Stomach (tissue), 8 donors: ENCODE measurements at regions not wholly inside any gene's neighbourhood (a gene's known extent, or its start where the extent isn't known, plus 50 kb on each side); places are given as distances from the start of the nearest gene placed in this dataset.

Source experiments
- DNase-seq, 2 donors: peaks; one replicate each; pipeline versions ENCODE4 v3.0.0 to v3.0.0-alpha.2; 2013 to 2019
- H3K27ac ChIP-seq, 5 donors: fragments of 200-600 bp in 4 of 5; sonication (generic) in 4 of 5; one replicate each; pipeline ENCODE4 v1.5.1; 2013 to 2019; ENCODE audit warnings: mild to moderate bottlenecking in 1 of 5, moderate library complexity in 1 of 5
- H3K27me3 ChIP-seq, 3 donors: fragments of 200-600 bp; sonication (generic); one replicate each; pipeline ENCODE4 v1.5.1; 2017 to 2019; ENCODE audit warnings: mixed run types in 1 of 3
- H3K36me3 ChIP-seq, 4 donors: fragments of 200-600 bp; sonication (generic); 1 replicate in 3 of 4; 2 replicates in 1 of 4; pipeline ENCODE4 v1.5.1; 2016 to 2019
- H3K4me1 ChIP-seq, 4 donors: fragments of 200-600 bp; sonication (generic); one replicate each; pipeline ENCODE4 v1.5.1; 2016 to 2019
- H3K4me3 ChIP-seq, 4 donors: fragments of 200-600 bp; sonication (generic) in 3 of 4; one replicate each; pipeline ENCODE4 v1.5.1; 2016 to 2019; ENCODE audit warnings: mild to moderate bottlenecking in 1 of 4
- H3K9me3 ChIP-seq, 4 donors: fragments of 200-600 bp; sonication (generic); one replicate each; pipeline ENCODE4 v1.5.1; 2016 to 2019
- CTCF ChIP-seq, 7 experiments: fragments of 450-650 bp in 4 of 7; fragments of 200-600 bp in 3 of 7; sonication (generic) in 3 of 7; IDR thresholded peaks; one replicate each; pipeline ENCODE4 v1.5.1; 2016 to 2019; ENCODE audit warnings: antibody characterized with exemption in 7 of 7, control low read depth in 2 of 7, mild to moderate bottlenecking in 1 of 7
- EP300 ChIP-seq: sonication (generic); formaldehyde crosslinking; IDR thresholded peaks from one replicate; pipeline ENCODE4 v1.6.1; 2017; ENCODE audit warnings: antibody characterized with exemption
- POLR2A ChIP-seq, 4 donors: fragments of 450-650 bp; IDR thresholded peaks; one replicate each; pipeline ENCODE4 v1.6.1; 2016; ENCODE audit warnings: antibody characterized with exemption in 4 of 4, control low read depth in 2 of 4, mild to moderate bottlenecking in 1 of 4, moderate library complexity in 1 of 4
- POLR2AphosphoS5 ChIP-seq, 3 donors: sonication (generic); formaldehyde crosslinking; IDR thresholded peaks; one replicate each; pipeline ENCODE4 v1.6.1; 2016; ENCODE audit warnings: antibody characterized with exemption in 3 of 3
- WGBS, 5 donors: extraction: QIAGEN DNeasy Blood & Tissue Kit in 3 of 5; methylation state at CpG; one replicate each; pipeline versions ENCODE4 v1.1.5 to v1.1.7; 2013 to 2018; 5-methylcytosine and 5-hydroxymethylcytosine counted together
- intact Hi-C: fragments of 100-400 bp; cut with DNase I; formaldehyde crosslinking; loops from one replicate; pipeline ENCODE4 v1.15.1; 2023; ENCODE audit warnings: low total_unique reads
- donor health status: healthy with polysubstance abuse.
- donor health status: Bipolar disorder and iron deficiency.
- donor health status: healthy.

DNA sequence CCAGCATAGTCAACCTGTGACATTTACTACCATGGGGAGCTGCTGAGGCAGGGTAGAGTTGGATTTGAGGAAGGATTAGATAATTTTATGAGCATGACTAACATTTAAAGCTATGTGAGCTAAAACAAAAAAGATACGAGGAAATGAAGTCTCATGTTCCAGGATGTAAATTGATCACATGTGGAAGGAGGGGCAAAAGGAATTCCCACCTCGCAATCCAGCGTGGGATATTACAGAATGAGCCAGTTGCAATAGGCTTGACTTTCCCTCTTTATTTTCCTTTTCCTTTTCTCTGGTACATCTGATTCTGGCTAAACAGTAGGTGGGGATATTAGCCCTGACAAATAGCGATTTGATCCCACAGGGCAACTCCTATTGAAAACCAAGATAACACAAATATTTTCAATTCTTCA, 214.9 kb upstream of the HMGA2 start:
- 65 to 84% (median 72%) methylated on average over 4 of the region's 4 CpGs for WGBS, 5 donors
- intact Hi-C loops, result no loop called here

DNA sequence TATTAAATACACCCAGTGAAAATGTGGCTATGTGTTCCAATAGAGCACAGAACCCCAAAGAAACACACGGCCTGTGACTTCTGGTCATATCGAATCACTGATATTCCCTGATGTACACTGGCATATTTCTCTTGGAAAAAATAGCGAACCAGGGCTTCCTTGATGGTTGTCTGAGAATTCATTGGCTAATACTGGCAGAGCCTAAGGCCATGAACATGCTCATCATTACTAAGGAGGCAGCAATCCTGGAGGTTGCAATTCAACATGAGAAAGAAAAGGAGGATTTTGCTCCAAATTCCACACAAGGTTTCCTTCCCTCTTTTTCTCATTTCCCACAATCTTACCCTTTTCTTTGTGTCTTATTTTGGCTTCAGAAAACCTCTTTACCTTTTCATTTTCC, 212.9 kb upstream of the HMGA2 start:
- Histone ChIP-seq H3K27ac (no peak overlapping the region), H3K4me3 (no peak overlapping the region), H3K9me3 (peaks cover 0 to 6% (median 2%) of the 10 kb centered on the region in 4 donors), H3K36me3 (no peaks in the 10 kb centered on the region), H3K27me3 (peaks cover 0 to 11% (median 0%) of the 10 kb centered on the region in 3 donors), H3K4me1 (no peaks in the 10 kb centered on the region)
- DNase-seq, result no peak
- 91 to 94% (median 93%) methylated on average over 3 of the region's 3 CpGs for WGBS, 5 donors
- TF ChIP-seq EP300, result no peak
- TF ChIP-seq POLR2A (IDR thresholded peaks at IDR 0.05), result no peak
- no peak for TF ChIP-seq CTCF (IDR thresholded peaks at IDR 0.05)
- TF ChIP-seq POLR2AphosphoS5 (IDR thresholded peaks at IDR 0.05), result no peak
- intact Hi-C loops, result no loop called here

More for the DNA sequence above, 214.9 kb upstream of the HMGA2 start:
- Histone ChIP-seq H3K4me3 (no peak overlapping the region), H3K27ac (no peak overlapping the region), H3K36me3 (no peaks in the 10 kb centered on the region), H3K9me3 (peaks cover 0 to 6% (median 2%) of the 10 kb centered on the region in 4 donors), H3K27me3 (peaks cover 0 to 11% (median 0%) of the 10 kb centered on the region in 3 donors), H3K4me1 (no peaks in the 10 kb centered on the region)
- DNase-seq, result no peak
- TF ChIP-seq POLR2A (IDR thresholded peaks at IDR 0.05) (no peak), CTCF (IDR thresholded peaks at IDR 0.05) (no peak), EP300 (no peak), POLR2AphosphoS5 (IDR thresholded peaks at IDR 0.05) (no peak)

DNA sequence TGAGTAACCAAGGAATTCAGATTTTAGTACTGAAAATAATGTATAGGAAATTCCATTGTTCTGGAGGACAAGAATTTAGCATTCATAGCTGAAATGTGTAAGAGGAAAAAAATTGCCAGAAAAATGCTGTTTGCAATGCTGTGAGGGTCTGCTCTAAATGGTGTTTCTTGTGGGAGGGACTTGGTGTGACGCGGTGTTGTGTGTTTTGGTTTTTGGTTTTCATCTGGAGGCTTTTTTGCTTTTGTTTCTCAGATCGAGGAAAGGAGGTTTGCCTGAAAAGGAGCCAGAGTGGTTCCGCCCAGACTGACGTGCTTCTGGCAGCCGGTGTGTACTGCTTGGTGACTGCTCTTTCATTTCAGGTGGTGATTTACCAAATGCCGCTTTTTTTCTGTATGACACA, 211.8 kb upstream of the HMGA2 start:
- Histone ChIP-seq H3K36me3 (no peaks in the 10 kb centered on the region), H3K27me3 (peaks cover 0 to 11% (median 0%) of the 10 kb centered on the region in 3 donors), H3K9me3 (peaks cover 0 to 6% (median 2%) of the 10 kb centered on the region in 4 donors), H3K27ac (no peak overlapping the region), H3K4me1 (no peaks in the 10 kb centered on the region), H3K4me3 (no peak overlapping the region)
- 31 to 63% (median 41%) methylated on average over 7 of the region's 7 CpGs for WGBS, 5 donors
- TF ChIP-seq POLR2A (IDR thresholded peaks at IDR 0.05) (no peak), CTCF (IDR thresholded peaks at IDR 0.05) (no peak), POLR2AphosphoS5 (IDR thresholded peaks at IDR 0.05) (no peak), EP300 (no peak)
- intact Hi-C loops, result no loop called here
- DNase-seq, result peak in 1 of 2 donors; percentile 56

DNA sequence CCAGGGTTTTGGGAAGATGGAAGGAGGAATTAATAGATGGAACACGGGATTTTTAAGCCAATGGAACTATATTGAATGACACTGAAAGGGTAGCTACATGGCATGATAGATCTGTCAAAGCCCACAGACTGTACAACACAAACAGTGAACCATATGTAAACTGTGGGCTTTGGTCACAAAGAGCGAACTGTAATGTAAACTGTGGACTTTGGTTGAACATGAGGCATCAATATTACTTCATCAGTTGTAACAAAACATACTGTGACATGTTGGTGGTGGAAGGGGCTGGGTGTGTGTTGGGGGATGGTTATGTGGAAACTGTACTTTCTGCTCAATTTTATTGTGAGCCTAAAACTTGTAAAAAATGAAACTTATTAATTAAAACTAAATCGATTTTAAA, 210.6 kb upstream of the HMGA2 start:
- intact Hi-C loops, result no loop called here
- no peak overlapping the region for H3K4me3 ChIP-seq
- 71 to 83% (median 76%) methylated on average over 3 of the region's 3 CpGs for WGBS, 5 donors
- no peak for DNase-seq
- no peaks in the 10 kb centered on the region for H3K36me3 ChIP-seq
- TF ChIP-seq EP300 (no peak), POLR2AphosphoS5 (IDR thresholded peaks at IDR 0.05) (no peak), POLR2A (IDR thresholded peaks at IDR 0.05) (no peak), CTCF (IDR thresholded peaks at IDR 0.05) (no peak)
- peaks cover 0 to 18% (median 0%) of the 10 kb centered on the region in 3 donors for H3K27me3 ChIP-seq
- no peaks in the 10 kb centered on the region for H3K4me1 ChIP-seq
- no peaks in the 10 kb centered on the region for H3K9me3 ChIP-seq
- H3K27ac ChIP-seq, result no peak overlapping the region
